ENCODE measurements at regions not wholly inside any gene's neighbourhood (a gene's known extent, or its start where the extent isn't known, plus 50 kb on each side); places are given as distances from the start of the nearest gene placed in this dataset.

- TF ChIP-seq, protein P1, sequence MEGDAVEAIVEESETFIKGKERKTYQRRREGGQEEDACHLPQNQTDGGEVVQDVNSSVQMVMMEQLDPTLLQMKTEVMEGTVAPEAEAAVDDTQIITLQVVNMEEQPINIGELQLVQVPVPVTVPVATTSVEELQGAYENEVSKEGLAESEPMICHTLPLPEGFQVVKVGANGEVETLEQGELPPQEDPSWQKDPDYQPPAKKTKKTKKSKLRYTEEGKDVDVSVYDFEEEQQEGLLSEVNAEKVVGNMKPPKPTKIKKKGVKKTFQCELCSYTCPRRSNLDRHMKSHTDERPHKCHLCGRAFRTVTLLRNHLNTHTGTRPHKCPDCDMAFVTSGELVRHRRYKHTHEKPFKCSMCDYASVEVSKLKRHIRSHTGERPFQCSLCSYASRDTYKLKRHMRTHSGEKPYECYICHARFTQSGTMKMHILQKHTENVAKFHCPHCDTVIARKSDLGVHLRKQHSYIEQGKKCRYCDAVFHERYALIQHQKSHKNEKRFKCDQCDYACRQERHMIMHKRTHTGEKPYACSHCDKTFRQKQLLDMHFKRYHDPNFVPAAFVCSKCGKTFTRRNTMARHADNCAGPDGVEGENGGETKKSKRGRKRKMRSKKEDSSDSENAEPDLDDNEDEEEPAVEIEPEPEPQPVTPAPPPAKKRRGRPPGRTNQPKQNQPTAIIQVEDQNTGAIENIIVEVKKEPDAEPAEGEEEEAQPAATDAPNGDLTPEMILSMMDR (conservative IDR thresholded peaks at IDR 0.05; ENCODE audit: low read length) = no peak
- no peak for TF ChIP-seq EZH2phosphoT487 (IDR thresholded peaks at IDR 0.05; ENCODE audit: borderline replicate concordance, low read depth, low read length)
Observed at GRCh38 chr11:13576995-13577394, 81.2 kb upstream of the PTH start.
